Sigmoid colon (tissue), 4 donors: ENCODE measurements at regions not wholly inside any gene's neighbourhood (a gene's known extent, or its start where the extent isn't known, plus 50 kb on each side); places are given as distances from the start of the nearest gene placed in this dataset.

Source experiments
- EP300 ChIP-seq, 4 donors: sonication (generic); formaldehyde crosslinking; IDR thresholded peaks; one replicate each; pipeline ENCODE4 v1.6.1; 2017; ENCODE audit warnings: antibody characterized with exemption in 4 of 4
- POLR2A ChIP-seq, 2 donors: fragments of 450-650 bp; IDR thresholded peaks; one replicate each; pipeline ENCODE4 v1.6.1; 2016; ENCODE audit warnings: antibody characterized with exemption in 2 of 2, mild to moderate bottlenecking in 2 of 2, moderate library complexity in 2 of 2
- POLR2AphosphoS5 ChIP-seq, 4 donors: sonication (generic); formaldehyde crosslinking; IDR thresholded peaks; one replicate each; pipeline ENCODE4 v1.6.1; 2017; ENCODE audit warnings: antibody characterized with exemption in 4 of 4
- TF ChIP-seq, protein P1 (sequence below), 4 experiments: fragments of 450-650 bp in 3 of 4; fragments of 200-600 bp in 1 of 4; IDR thresholded peaks; one replicate each; pipeline ENCODE4 v1.5.1; 2016 to 2019; ENCODE audit warnings: antibody characterized with exemption in 4 of 4, mild to moderate bottlenecking in 3 of 4, moderate library complexity in 2 of 4

DNA sequence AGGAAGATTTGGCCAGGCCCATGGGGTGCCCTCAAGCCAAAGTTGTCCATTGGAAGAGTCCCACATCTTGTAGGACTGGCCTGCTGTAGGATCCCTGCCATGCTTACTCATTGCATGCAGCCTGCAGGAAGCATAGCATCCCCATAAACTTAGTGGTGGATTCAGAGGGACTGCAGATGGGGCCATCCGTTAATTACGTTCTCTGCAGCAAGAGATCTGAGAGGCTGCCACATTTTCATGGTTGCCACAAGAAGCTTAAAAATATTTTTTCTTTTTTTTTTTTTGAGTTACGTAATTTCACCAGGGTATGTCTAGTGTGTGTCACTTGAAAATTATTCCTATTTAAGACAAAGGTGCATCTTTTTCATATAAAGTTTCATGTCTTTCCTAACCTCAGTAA lies 329.7 kb upstream of the USP24 start:
- TF ChIP-seq, protein P1, sequence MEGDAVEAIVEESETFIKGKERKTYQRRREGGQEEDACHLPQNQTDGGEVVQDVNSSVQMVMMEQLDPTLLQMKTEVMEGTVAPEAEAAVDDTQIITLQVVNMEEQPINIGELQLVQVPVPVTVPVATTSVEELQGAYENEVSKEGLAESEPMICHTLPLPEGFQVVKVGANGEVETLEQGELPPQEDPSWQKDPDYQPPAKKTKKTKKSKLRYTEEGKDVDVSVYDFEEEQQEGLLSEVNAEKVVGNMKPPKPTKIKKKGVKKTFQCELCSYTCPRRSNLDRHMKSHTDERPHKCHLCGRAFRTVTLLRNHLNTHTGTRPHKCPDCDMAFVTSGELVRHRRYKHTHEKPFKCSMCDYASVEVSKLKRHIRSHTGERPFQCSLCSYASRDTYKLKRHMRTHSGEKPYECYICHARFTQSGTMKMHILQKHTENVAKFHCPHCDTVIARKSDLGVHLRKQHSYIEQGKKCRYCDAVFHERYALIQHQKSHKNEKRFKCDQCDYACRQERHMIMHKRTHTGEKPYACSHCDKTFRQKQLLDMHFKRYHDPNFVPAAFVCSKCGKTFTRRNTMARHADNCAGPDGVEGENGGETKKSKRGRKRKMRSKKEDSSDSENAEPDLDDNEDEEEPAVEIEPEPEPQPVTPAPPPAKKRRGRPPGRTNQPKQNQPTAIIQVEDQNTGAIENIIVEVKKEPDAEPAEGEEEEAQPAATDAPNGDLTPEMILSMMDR (IDR thresholded peaks at IDR 0.05), result no peak
- TF ChIP-seq POLR2A (IDR thresholded peaks at IDR 0.05) (no peak), POLR2AphosphoS5 (IDR thresholded peaks at IDR 0.05) (no peak), EP300 (IDR thresholded peaks at IDR 0.05) (no peak)
